Neutrophil (primary cell): ENCODE measurements at regions not wholly inside any gene's neighbourhood (a gene's known extent, or its start where the extent isn't known, plus 50 kb on each side); places are given as distances from the start of the nearest gene placed in this dataset.

Experiments used
- H3K27ac ChIP-seq: fragments of 200-600 bp; sonication (generic); 2 replicates; pipeline ENCODE4 v1.5.1; 2016; ENCODE audit warnings: mild to moderate bottlenecking, moderate library complexity
- H3K27me3 ChIP-seq: fragments of 200-600 bp; sonication (generic); 2 replicates; pipeline ENCODE4 v1.6.0; 2016; ENCODE audit warnings: mild to moderate bottlenecking
- H3K36me3 ChIP-seq: fragments of 200-600 bp; sonication (generic); 2 replicates; pipeline ENCODE4 v1.5.1; 2017
- H3K4me1 ChIP-seq, 2 experiments: fragments of 200-600 bp in 1 of 2; sonication (generic) in 1 of 2; 1 replicate in 1 of 2; 2 replicates in 1 of 2; pipeline versions ENCODE4 v1.5.1 to v1.6.1; 2013 to 2016; ENCODE audit warnings: low read depth in 1 of 2, low read length in 1 of 2, mild to moderate bottlenecking in 1 of 2, moderate library complexity in 1 of 2; ENCODE audit not compliant: control insufficient read depth in 1 of 2, insufficient read depth in 1 of 2
- H3K4me3 ChIP-seq, 2 experiments: fragments of 200-600 bp in 1 of 2; sonication (generic) in 1 of 2; 1 replicate in 1 of 2; 2 replicates in 1 of 2; pipeline ENCODE4 v1.5.1; 2013 to 2016; ENCODE audit warnings: low read depth in 1 of 2, low read length in 1 of 2, mild to moderate bottlenecking in 1 of 2, moderate library complexity in 1 of 2
- H3K9me3 ChIP-seq: fragments of 200-600 bp; sonication (generic); 2 replicates; pipeline ENCODE4 v1.5.1; 2016
- TF ChIP-seq, protein P1 (sequence below): fragments of 200-600 bp; sonication (generic); IDR thresholded peaks from 2 replicates; pipeline ENCODE4 v1.5.1; 2016; ENCODE audit warnings: antibody characterized with exemption

DNA sequence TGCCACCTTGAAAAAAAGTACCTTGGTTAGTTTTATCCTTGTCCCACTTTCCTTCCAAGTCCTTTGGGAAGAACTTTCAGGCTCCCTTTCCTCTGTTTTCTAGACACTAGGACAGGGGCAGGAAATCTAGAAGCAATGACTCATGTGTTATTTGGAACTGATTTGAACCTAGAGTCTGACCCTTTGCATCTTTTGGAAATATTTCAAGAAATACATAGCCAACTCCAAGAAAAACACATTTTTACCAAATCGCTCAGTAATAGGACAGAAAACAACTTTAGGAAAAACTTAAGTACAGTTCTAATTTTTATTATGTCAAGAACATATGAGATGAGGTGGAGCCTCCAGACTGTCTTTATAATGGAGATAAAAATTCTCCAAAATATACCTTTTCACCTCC, 292.4 kb downstream of the PTBP2 start:
- H3K4me1 ChIP-seq, result no peaks in the 10 kb centered on the region
- no peaks in the 10 kb centered on the region for H3K36me3 ChIP-seq
- H3K4me3 ChIP-seq, result no peak overlapping the region
- no peaks in the 10 kb centered on the region for H3K27me3 ChIP-seq
- TF ChIP-seq, protein P1, sequence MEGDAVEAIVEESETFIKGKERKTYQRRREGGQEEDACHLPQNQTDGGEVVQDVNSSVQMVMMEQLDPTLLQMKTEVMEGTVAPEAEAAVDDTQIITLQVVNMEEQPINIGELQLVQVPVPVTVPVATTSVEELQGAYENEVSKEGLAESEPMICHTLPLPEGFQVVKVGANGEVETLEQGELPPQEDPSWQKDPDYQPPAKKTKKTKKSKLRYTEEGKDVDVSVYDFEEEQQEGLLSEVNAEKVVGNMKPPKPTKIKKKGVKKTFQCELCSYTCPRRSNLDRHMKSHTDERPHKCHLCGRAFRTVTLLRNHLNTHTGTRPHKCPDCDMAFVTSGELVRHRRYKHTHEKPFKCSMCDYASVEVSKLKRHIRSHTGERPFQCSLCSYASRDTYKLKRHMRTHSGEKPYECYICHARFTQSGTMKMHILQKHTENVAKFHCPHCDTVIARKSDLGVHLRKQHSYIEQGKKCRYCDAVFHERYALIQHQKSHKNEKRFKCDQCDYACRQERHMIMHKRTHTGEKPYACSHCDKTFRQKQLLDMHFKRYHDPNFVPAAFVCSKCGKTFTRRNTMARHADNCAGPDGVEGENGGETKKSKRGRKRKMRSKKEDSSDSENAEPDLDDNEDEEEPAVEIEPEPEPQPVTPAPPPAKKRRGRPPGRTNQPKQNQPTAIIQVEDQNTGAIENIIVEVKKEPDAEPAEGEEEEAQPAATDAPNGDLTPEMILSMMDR, result no peak
- H3K9me3 ChIP-seq, result no peaks in the 10 kb centered on the region
- H3K27ac ChIP-seq, result no peak overlapping the region

DNA sequence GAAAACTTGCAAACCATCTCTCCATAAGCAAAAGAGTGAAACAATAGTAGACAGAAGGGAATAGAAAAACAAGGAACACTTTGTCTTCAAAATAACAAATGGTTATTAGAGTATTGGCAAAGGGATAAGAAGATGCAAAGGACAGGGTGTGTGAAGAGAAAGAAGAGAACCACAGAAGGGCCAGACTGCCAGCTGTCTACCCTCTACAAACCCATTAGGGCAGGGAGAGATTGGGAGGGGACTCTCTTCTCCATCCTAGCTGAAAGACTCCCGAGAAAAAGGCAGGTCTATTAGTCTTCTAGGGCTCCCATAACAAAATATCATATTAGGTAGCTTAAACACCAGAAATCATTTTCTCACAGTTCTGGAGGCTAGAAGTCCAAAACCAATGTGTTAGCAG, 292.8 kb downstream of the PTBP2 start:
- Histone ChIP-seq H3K4me3 (no peak overlapping the region), H3K27ac (no peak overlapping the region), H3K9me3 (no peaks in the 10 kb centered on the region), H3K36me3 (no peaks in the 10 kb centered on the region), H3K4me1 (no peaks in the 10 kb centered on the region), H3K27me3 (no peaks in the 10 kb centered on the region)
- TF ChIP-seq, protein P1, result no peak

DNA sequence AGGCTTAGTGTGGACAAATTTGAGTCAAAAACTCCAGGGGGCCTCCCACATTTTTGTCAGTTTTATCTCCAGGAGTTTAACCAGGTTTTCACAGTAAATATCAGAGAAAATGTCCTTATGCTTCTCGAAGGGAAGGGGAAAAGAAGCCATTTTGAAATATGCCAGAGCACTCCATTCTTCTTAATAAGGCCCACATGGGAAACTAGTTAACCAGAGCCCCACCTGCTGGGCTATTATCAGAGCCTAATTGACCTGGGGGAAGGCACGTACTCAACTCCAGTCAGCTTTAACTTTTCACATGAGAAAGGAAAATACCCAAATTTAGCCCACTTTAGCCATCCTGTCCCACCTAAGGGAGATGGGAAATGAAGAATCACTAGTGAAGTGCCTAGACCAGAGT, 296.3 kb downstream of the PTBP2 start:
- no peaks in the 10 kb centered on the region for H3K27me3 ChIP-seq
- H3K9me3 ChIP-seq, result no peaks in the 10 kb centered on the region
- no peaks in the 10 kb centered on the region for H3K36me3 ChIP-seq
- TF ChIP-seq, protein P1, result no peak
- no peak overlapping the region for H3K4me3 ChIP-seq
- H3K27ac ChIP-seq, result no peak overlapping the region
- H3K4me1 ChIP-seq, result no peaks in the 10 kb centered on the region
